ENCODE measurements at regions not wholly inside any gene's neighbourhood (a gene's known extent, or its start where the extent isn't known, plus 50 kb on each side); places are given as distances from the start of the nearest gene placed in this dataset.

- DNase-seq = no peak
- Mint-ChIP-seq H3K36me3 (ENCODE audit: insufficient read depth in 1 of 3, low read depth in 3 of 3) (peaks cover 0 to 3% (median 0%) of the 10 kb centered on the region in 3 experiments; a peak in 4 of 7 replicates), H3K4me3 (no peak overlapping the region), H3K27ac (no peak overlapping the region), H3K9me3 (peaks cover 4 to 6% of the 10 kb centered on the region in 2 experiments; a peak in 3 of 5 replicates), H3K4me1 (peaks cover 34 to 38% of the 10 kb centered on the region in 2 experiments), H3K27me3 (ENCODE audit: low read depth) (peaks cover 26% of the 10 kb centered on the region)
- peaks cover 11% of the 10 kb centered on the region; the same call in 1 of the 2 replicates for H3K4me1 ChIP-seq (ENCODE audit: insufficient read depth, low read length)
- H3K23me2 ChIP-seq (ENCODE audit: insufficient read length, low read depth, low read length, poor library complexity, severe bottlenecking) = no peaks in the 10 kb centered on the region
- H3K9me3 ChIP-seq (ENCODE audit: control insufficient read depth, low read depth, low read length) = no peaks in the 10 kb centered on the region
- H3K56ac ChIP-seq (ENCODE audit: insufficient read length, low read depth, low read length) = no peak overlapping the region
- H2BK120ac ChIP-seq (ENCODE audit: low read depth, low read length, poor library complexity, severe bottlenecking) = no peak overlapping the region
- H3K9ac ChIP-seq (ENCODE audit: extremely low read depth, insufficient read length, low read length) = no peak overlapping the region
- H2BK12ac ChIP-seq (ENCODE audit: insufficient read length, low read depth, low read length) = no peak overlapping the region
- no peaks in the 10 kb centered on the region for H4K20me1 ChIP-seq (ENCODE audit: control insufficient read depth, insufficient read depth, insufficient read length)
- no peak overlapping the region for H4K5ac ChIP-seq (ENCODE audit: insufficient read length, low read depth, low read length)
- H3K14ac ChIP-seq (ENCODE audit: insufficient read depth, low read length) = no peak overlapping the region
- H3K27ac ChIP-seq (ENCODE audit: insufficient read length, low read depth, low read length) = no peak overlapping the region
- no peak overlapping the region for H3K4ac ChIP-seq (ENCODE audit: low read depth, low read length)
- no peak overlapping the region for H3K23ac ChIP-seq (ENCODE audit: insufficient read length, low read depth, low read length)
- no peak overlapping the region for H4K8ac ChIP-seq (replicated peaks; ENCODE audit: insufficient read length, low read depth, low read length)
- no peak overlapping the region for H2AFZ ChIP-seq (ENCODE audit: low read length)
- no peak overlapping the region for H3K4me2 ChIP-seq (ENCODE audit: insufficient read depth, insufficient read length, low read length)
- H2BK15ac ChIP-seq (ENCODE audit: low read depth, low read length) = no peak overlapping the region
- TF ChIP-seq, protein P1, sequence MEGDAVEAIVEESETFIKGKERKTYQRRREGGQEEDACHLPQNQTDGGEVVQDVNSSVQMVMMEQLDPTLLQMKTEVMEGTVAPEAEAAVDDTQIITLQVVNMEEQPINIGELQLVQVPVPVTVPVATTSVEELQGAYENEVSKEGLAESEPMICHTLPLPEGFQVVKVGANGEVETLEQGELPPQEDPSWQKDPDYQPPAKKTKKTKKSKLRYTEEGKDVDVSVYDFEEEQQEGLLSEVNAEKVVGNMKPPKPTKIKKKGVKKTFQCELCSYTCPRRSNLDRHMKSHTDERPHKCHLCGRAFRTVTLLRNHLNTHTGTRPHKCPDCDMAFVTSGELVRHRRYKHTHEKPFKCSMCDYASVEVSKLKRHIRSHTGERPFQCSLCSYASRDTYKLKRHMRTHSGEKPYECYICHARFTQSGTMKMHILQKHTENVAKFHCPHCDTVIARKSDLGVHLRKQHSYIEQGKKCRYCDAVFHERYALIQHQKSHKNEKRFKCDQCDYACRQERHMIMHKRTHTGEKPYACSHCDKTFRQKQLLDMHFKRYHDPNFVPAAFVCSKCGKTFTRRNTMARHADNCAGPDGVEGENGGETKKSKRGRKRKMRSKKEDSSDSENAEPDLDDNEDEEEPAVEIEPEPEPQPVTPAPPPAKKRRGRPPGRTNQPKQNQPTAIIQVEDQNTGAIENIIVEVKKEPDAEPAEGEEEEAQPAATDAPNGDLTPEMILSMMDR (conservative IDR thresholded peaks at IDR 0.05) = no peak
- H2AK5ac ChIP-seq (ENCODE audit: insufficient read length, low read length) = no peak overlapping the region
- H3K79me1 ChIP-seq (ENCODE audit: insufficient read depth, low read depth, low read length, poor library complexity, severe bottlenecking) = no peaks in the 10 kb centered on the region
- no peak overlapping the region for H2BK20ac ChIP-seq (ENCODE audit: low read depth, low read length, poor library complexity, severe bottlenecking)
- no peak overlapping the region for H4K91ac ChIP-seq (ENCODE audit: insufficient read length, low read depth, low read length)
- H3T11ph ChIP-seq (ENCODE audit: low read length) = no peak overlapping the region
- H3K18ac ChIP-seq (ENCODE audit: insufficient read length, low read depth, low read length) = no peak overlapping the region
- no peak overlapping the region for H2BK5ac ChIP-seq (ENCODE audit: insufficient read length, low read length)
- no peaks in the 10 kb centered on the region for H3K79me2 ChIP-seq (ENCODE audit: insufficient read depth, low read length)
- H3K27me3 ChIP-seq (ENCODE audit: insufficient read depth, low read length) = no peaks in the 10 kb centered on the region
These were observed 619.5 kb downstream of the IRX1 start for GRCh38 chr5:4215143-4215542.

Measured in H9 (cell line).